Activated CD8-positive, alpha-beta T cell treated with anti-CD3 and anti-CD28 coated beads, Interleukin-2, amount 10 ng/mL, durations not matched to agents 7 days and 5 days (primary cell): ENCODE measurements at regions not wholly inside any gene's neighbourhood (a gene's known extent, or its start where the extent isn't known, plus 50 kb on each side); places are given as distances from the start of the nearest gene placed in this dataset.
"Not testable (repeated sequence)": the region's sequence is repeated elsewhere in the genome, so short reads cannot be mapped to it uniquely, and the experiment has no call there.

ENCODE experiments used
- ATAC-seq: fragments of 150-1000 bp; cut with Tn5 transposase; one replicate; pipeline ENCODE4 v1.10.0; 2021; ENCODE audit warnings: moderate library complexity
- CTCF ChIA-PET: fragments of 350-600 bp; sonication (Branson Sonifier 250); formaldehyde crosslinking; loops from one replicate; lab custom pipeline; 2021; ENCODE audit warnings: antibody characterized with exemption; lab: Charles Lee
- POLR2A ChIA-PET: fragments of 350-600 bp; sonication (Branson Sonifier 250); formaldehyde crosslinking; loops from one replicate; lab custom pipeline; 2021; ENCODE audit warnings: antibody characterized with exemption; lab: Charles Lee
- DNase-seq: peaks from one replicate; pipeline ENCODE4 v3.0.0-alpha.2; 2020
- H3K27ac Mint-ChIP-seq: one replicate; pipeline ENCODE4 v1.8.0; 2021; ENCODE audit warnings: mild to moderate bottlenecking, mixed read lengths
- H3K27me3 Mint-ChIP-seq: one replicate; pipeline ENCODE4 v1.8.0; 2021; ENCODE audit warnings: low read depth, mixed read lengths
- H3K36me3 Mint-ChIP-seq: one replicate; pipeline ENCODE4 v1.8.0; 2021; ENCODE audit warnings: low read depth, mixed read lengths
- H3K4me1 Mint-ChIP-seq: one replicate; pipeline ENCODE4 v1.8.0; 2021; ENCODE audit warnings: low read depth, mixed read lengths
- H3K4me3 Mint-ChIP-seq: one replicate; pipeline ENCODE4 v1.8.0; 2021; ENCODE audit warnings: mild to moderate bottlenecking, mixed read lengths
- H3K9me3 Mint-ChIP-seq: one replicate; pipeline ENCODE4 v1.8.0; 2022; ENCODE audit warnings: mixed read lengths; ENCODE audit not compliant: insufficient read depth

- Mint-ChIP-seq H3K27ac (no peak overlapping the region), H3K36me3 (no peaks in the 10 kb centered on the region)
- CTCF ChIA-PET: no interaction called here
Measured at GRCh38 chr13:54004026-54004699, 975.5 kb downstream of the OLFM4 start.

GRCh38 chr13:54016542-54016941 lies 987.9 kb downstream of the OLFM4 start:
- ATAC-seq: no peak
- no peaks in the 10 kb centered on the region for H3K27me3 Mint-ChIP-seq
- H3K27ac Mint-ChIP-seq: no peak overlapping the region
- H3K4me1 Mint-ChIP-seq: no peaks in the 10 kb centered on the region
- ChIA-PET POLR2A (no interaction called here), CTCF (no interaction called here)
- peaks cover 22% of the 10 kb centered on the region for H3K9me3 Mint-ChIP-seq
- no peak for DNase-seq
- H3K4me3 Mint-ChIP-seq: no peak overlapping the region
- no peaks in the 10 kb centered on the region for H3K36me3 Mint-ChIP-seq

More at GRCh38 chr13:54004026-54004699, 975.5 kb downstream of the OLFM4 start:
- H3K4me3 Mint-ChIP-seq: no peak overlapping the region
- no peaks in the 10 kb centered on the region for H3K27me3 Mint-ChIP-seq
- no peaks in the 10 kb centered on the region for H3K4me1 Mint-ChIP-seq
- DNase-seq (no peak), ATAC-seq (no peak)
- H3K9me3 Mint-ChIP-seq: peaks cover 10% of the 10 kb centered on the region
- POLR2A ChIA-PET: no interaction called here

- POLR2A ChIA-PET: no interaction called here
- Mint-ChIP-seq H3K4me1 (no peaks in the 10 kb centered on the region), H3K27me3 (no peaks in the 10 kb centered on the region), H3K36me3 (no peaks in the 10 kb centered on the region), H3K27ac (no peak overlapping the region), H3K4me3 (no peak overlapping the region), H3K9me3 (peaks cover 18% of the 10 kb centered on the region)
- DNase-seq (no peak), ATAC-seq (no peak)
- CTCF ChIA-PET: no interaction called here
Measured at GRCh38 chr13:54018485-54018884, 989.9 kb downstream of the OLFM4 start.

GRCh38 chr13:54029226-54029625 lies 1000.6 kb downstream of the OLFM4 start:
- Mint-ChIP-seq H3K4me1 (no peaks in the 10 kb centered on the region), H3K4me3 (no peak overlapping the region), H3K27ac (no peak overlapping the region), H3K27me3 (no peaks in the 10 kb centered on the region), H3K36me3 (no peaks in the 10 kb centered on the region), H3K9me3 (peaks cover 27% of the 10 kb centered on the region)
- ChIA-PET POLR2A (no interaction called here), CTCF (no interaction called here)
- ATAC-seq (no peak), DNase-seq (no peak)

- no peaks in the 10 kb centered on the region for H3K36me3 Mint-ChIP-seq
- H3K4me3 Mint-ChIP-seq: no peak overlapping the region
- CTCF ChIA-PET: no interaction called here
- DNase-seq (no peak), ATAC-seq (no peak)
- no peaks in the 10 kb centered on the region for H3K4me1 Mint-ChIP-seq
- POLR2A ChIA-PET: no interaction called here
- H3K9me3 Mint-ChIP-seq: peaks cover 25% of the 10 kb centered on the region
- H3K27me3 Mint-ChIP-seq: no peaks in the 10 kb centered on the region
- no peak overlapping the region for H3K27ac Mint-ChIP-seq
Measured at GRCh38 chr13:54029720-54030119, 1001.1 kb downstream of the OLFM4 start.

- no peak for DNase-seq
- ChIA-PET CTCF (no interaction called here), POLR2A (no interaction called here)
- no peak for ATAC-seq
- peaks cover 10% of the 10 kb centered on the region for H3K9me3 Mint-ChIP-seq
- no peak overlapping the region for H3K27ac Mint-ChIP-seq
- no peaks in the 10 kb centered on the region for H3K4me1 Mint-ChIP-seq
- no peaks in the 10 kb centered on the region for H3K27me3 Mint-ChIP-seq
- no peak overlapping the region for H3K4me3 Mint-ChIP-seq
- no peaks in the 10 kb centered on the region for H3K36me3 Mint-ChIP-seq
Measured at GRCh38 chr13:54033323-54033861, 1004.8 kb downstream of the OLFM4 start.

- CTCF ChIA-PET: no interaction called here
- Mint-ChIP-seq H3K27me3 (no peaks in the 10 kb centered on the region), H3K27ac (no peak overlapping the region), H3K4me1 (no peaks in the 10 kb centered on the region), H3K36me3 (no peaks in the 10 kb centered on the region), H3K9me3 (peaks cover 5% of the 10 kb centered on the region), H3K4me3 (no peak overlapping the region)
- POLR2A ChIA-PET: no interaction called here
- DNase-seq (no peak), ATAC-seq (no peak)
Measured at GRCh38 chr13:54034047-54034446, 1005.4 kb downstream of the OLFM4 start.

GRCh38 chr13:54057416-54057815 lies 1028.8 kb downstream of the OLFM4 start:
- ATAC-seq, H3K36me3 Mint-ChIP-seq, POLR2A ChIA-PET, H3K27ac Mint-ChIP-seq, H3K27me3 Mint-ChIP-seq, H3K4me1 Mint-ChIP-seq, CTCF ChIA-PET, DNase-seq, H3K4me3 Mint-ChIP-seq: not testable (repeated sequence)
- H3K9me3 Mint-ChIP-seq: peaks cover 26% of the 10 kb centered on the region

- CTCF ChIA-PET, H3K27ac Mint-ChIP-seq, POLR2A ChIA-PET, DNase-seq, H3K36me3 Mint-ChIP-seq, ATAC-seq, H3K4me3 Mint-ChIP-seq, H3K4me1 Mint-ChIP-seq, H3K27me3 Mint-ChIP-seq: not testable (repeated sequence)
- H3K9me3 Mint-ChIP-seq: peaks cover 28% of the 10 kb centered on the region
Measured at GRCh38 chr13:54069958-54070357, 1041.3 kb downstream of the OLFM4 start.

GRCh38 chr13:54077569-54077968 lies 1049.0 kb downstream of the OLFM4 start:
- POLR2A ChIA-PET: no interaction called here
- Mint-ChIP-seq H3K27me3 (no peaks in the 10 kb centered on the region), H3K4me3 (no peak overlapping the region), H3K36me3 (no peaks in the 10 kb centered on the region), H3K9me3 (peaks cover 9% of the 10 kb centered on the region), H3K4me1 (no peaks in the 10 kb centered on the region), H3K27ac (no peak overlapping the region)
- ATAC-seq (no peak), DNase-seq (no peak)
- CTCF ChIA-PET: no interaction called here

- no peak overlapping the region for H3K4me3 Mint-ChIP-seq
- H3K27ac Mint-ChIP-seq: no peak overlapping the region
- DNase-seq: no peak
- H3K4me1 Mint-ChIP-seq: no peaks in the 10 kb centered on the region
- no peaks in the 10 kb centered on the region for H3K36me3 Mint-ChIP-seq
- ChIA-PET POLR2A (no interaction called here), CTCF (no interaction called here)
- H3K27me3 Mint-ChIP-seq: no peaks in the 10 kb centered on the region
- H3K9me3 Mint-ChIP-seq: peaks cover 5% of the 10 kb centered on the region
- no peak for ATAC-seq
Measured at GRCh38 chr13:54078271-54078870, 1049.8 kb downstream of the OLFM4 start.

- ATAC-seq, H3K27me3 Mint-ChIP-seq, H3K4me1 Mint-ChIP-seq, H3K4me3 Mint-ChIP-seq, H3K9me3 Mint-ChIP-seq, DNase-seq, H3K27ac Mint-ChIP-seq, H3K36me3 Mint-ChIP-seq, CTCF ChIA-PET, POLR2A ChIA-PET: not testable (repeated sequence)
Measured at GRCh38 chr13:54082309-54082708, 1053.7 kb downstream of the OLFM4 start.
